Ovary (tissue), 3 donors: ENCODE measurements at regions not wholly inside any gene's neighbourhood (a gene's known extent, or its start where the extent isn't known, plus 50 kb on each side); places are given as distances from the start of the nearest gene placed in this dataset.

Source experiments
- EP300 ChIP-seq: sonication (generic); formaldehyde crosslinking; IDR thresholded peaks from one replicate; pipeline ENCODE4 v1.6.1; 2017; ENCODE audit warnings: antibody characterized with exemption
- POLR2A ChIP-seq: fragments of 450-650 bp; IDR thresholded peaks from one replicate; pipeline ENCODE4 v1.6.1; 2017; ENCODE audit warnings: antibody characterized with exemption, mild to moderate bottlenecking, moderate library complexity
- TF ChIP-seq, protein P1 (sequence below), 3 donors: fragments of 450-650 bp in 2 of 3; fragments of 200-600 bp in 1 of 3; IDR thresholded peaks; one replicate each; pipeline versions ENCODE4 v1.5.1 to v1.8.0; 2016 to 2022; ENCODE audit warnings: antibody characterized with exemption in 3 of 3, mild to moderate bottlenecking in 1 of 3
- donor health status: DM: no; HTN: no; CAD: no.

DNA sequence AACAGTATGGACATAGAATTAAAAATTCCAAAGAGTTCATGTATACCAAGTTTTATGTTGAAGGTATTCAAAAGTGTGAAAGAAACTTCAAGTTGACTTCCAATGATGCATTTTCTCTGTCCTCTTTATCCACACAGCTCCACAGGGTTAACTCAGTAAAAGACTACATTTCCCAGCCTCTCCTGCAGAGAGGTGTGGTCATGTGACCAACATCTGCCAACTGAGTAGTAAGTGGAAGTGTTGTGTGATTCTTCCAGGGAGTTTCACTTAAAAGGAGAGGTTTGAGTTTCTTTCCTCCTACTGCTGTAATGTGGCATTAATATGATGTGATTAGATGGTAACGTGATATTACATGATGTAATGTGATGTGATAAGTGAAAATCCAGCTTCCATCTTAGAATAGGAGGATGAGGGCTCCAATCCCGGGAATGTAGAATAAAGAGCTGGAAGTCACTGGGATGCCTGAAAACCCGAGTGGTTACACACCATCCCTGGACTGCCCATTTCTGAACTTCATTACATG is 280.6 kb downstream of the ARRDC4 start:
- TF ChIP-seq, protein P1, sequence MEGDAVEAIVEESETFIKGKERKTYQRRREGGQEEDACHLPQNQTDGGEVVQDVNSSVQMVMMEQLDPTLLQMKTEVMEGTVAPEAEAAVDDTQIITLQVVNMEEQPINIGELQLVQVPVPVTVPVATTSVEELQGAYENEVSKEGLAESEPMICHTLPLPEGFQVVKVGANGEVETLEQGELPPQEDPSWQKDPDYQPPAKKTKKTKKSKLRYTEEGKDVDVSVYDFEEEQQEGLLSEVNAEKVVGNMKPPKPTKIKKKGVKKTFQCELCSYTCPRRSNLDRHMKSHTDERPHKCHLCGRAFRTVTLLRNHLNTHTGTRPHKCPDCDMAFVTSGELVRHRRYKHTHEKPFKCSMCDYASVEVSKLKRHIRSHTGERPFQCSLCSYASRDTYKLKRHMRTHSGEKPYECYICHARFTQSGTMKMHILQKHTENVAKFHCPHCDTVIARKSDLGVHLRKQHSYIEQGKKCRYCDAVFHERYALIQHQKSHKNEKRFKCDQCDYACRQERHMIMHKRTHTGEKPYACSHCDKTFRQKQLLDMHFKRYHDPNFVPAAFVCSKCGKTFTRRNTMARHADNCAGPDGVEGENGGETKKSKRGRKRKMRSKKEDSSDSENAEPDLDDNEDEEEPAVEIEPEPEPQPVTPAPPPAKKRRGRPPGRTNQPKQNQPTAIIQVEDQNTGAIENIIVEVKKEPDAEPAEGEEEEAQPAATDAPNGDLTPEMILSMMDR (IDR thresholded peaks at IDR 0.05) = no peak
- TF ChIP-seq EP300 (no peak), POLR2A (no peak)
